ENCODE measurements at regions not wholly inside any gene's neighbourhood (a gene's known extent, or its start where the extent isn't known, plus 50 kb on each side); places are given as distances from the start of the nearest gene placed in this dataset.

GRCh38 chr13:78028960-78029359, 110.3 kb upstream of the EDNRB start:
- peaks cover 8% of the 10 kb centered on the region for H3K27me3 Mint-ChIP-seq (ENCODE audit: unreplicated experiment)
- peaks cover 8% of the 10 kb centered on the region for H3K9me3 Mint-ChIP-seq (ENCODE audit: unreplicated experiment)
- no peaks in the 10 kb centered on the region for H3K36me3 Mint-ChIP-seq (ENCODE audit: unreplicated experiment)
- no peaks in the 10 kb centered on the region for H3K4me1 Mint-ChIP-seq (ENCODE audit: unreplicated experiment)
- no peak overlapping the region for H3K27ac Mint-ChIP-seq (ENCODE audit: unreplicated experiment)
- DNase-seq (ENCODE audit: extremely low spot score, unreplicated experiment), result no peak
- no peak overlapping the region for H3K4me3 Mint-ChIP-seq (ENCODE audit: unreplicated experiment)
- no peak for TF ChIP-seq CTCF (IDR thresholded peaks at IDR 0.05)

GRCh38 chr13:78024996-78025395, 106.4 kb upstream of the EDNRB start:
- Mint-ChIP-seq H3K9me3 (ENCODE audit: unreplicated experiment) (peaks cover 8% of the 10 kb centered on the region), H3K4me1 (ENCODE audit: unreplicated experiment) (peaks cover 3% of the 10 kb centered on the region), H3K27me3 (ENCODE audit: unreplicated experiment) (peaks cover 3% of the 10 kb centered on the region), H3K36me3 (ENCODE audit: unreplicated experiment) (no peaks in the 10 kb centered on the region), H3K4me3 (ENCODE audit: unreplicated experiment) (no peak overlapping the region), H3K27ac (ENCODE audit: unreplicated experiment) (no peak overlapping the region)
- no peak for DNase-seq (ENCODE audit: extremely low spot score, unreplicated experiment)
- TF ChIP-seq CTCF (IDR thresholded peaks at IDR 0.05), result no peak

GRCh38 chr13:78022164-78022877, 103.7 kb upstream of the EDNRB start:
- no peak for DNase-seq (ENCODE audit: extremely low spot score, unreplicated experiment)
- H3K27ac Mint-ChIP-seq (ENCODE audit: unreplicated experiment), result no peak overlapping the region
- H3K36me3 Mint-ChIP-seq (ENCODE audit: unreplicated experiment), result no peaks in the 10 kb centered on the region

GRCh38 chr13:78020861-78021260, 102.2 kb upstream of the EDNRB start:
- H3K27me3 Mint-ChIP-seq (ENCODE audit: unreplicated experiment), result no peaks in the 10 kb centered on the region
- H3K4me3 Mint-ChIP-seq (ENCODE audit: unreplicated experiment), result no peak overlapping the region
- no peak for TF ChIP-seq CTCF (IDR thresholded peaks at IDR 0.05)
- peaks cover 3% of the 10 kb centered on the region for H3K4me1 Mint-ChIP-seq (ENCODE audit: unreplicated experiment)
- H3K27ac Mint-ChIP-seq (ENCODE audit: unreplicated experiment), result no peak overlapping the region
- H3K9me3 Mint-ChIP-seq (ENCODE audit: unreplicated experiment), result peaks cover 23% of the 10 kb centered on the region
- DNase-seq (ENCODE audit: extremely low spot score, unreplicated experiment), result no peak
- H3K36me3 Mint-ChIP-seq (ENCODE audit: unreplicated experiment), result no peaks in the 10 kb centered on the region

More at GRCh38 chr13:78022164-78022877, 103.7 kb upstream of the EDNRB start:
- Mint-ChIP-seq H3K9me3 (ENCODE audit: unreplicated experiment) (peaks cover 15% of the 10 kb centered on the region), H3K27me3 (ENCODE audit: unreplicated experiment) (peaks cover 2% of the 10 kb centered on the region), H3K4me1 (ENCODE audit: unreplicated experiment) (peaks cover 3% of the 10 kb centered on the region), H3K4me3 (ENCODE audit: unreplicated experiment) (no peak overlapping the region)
- no peak for TF ChIP-seq CTCF (IDR thresholded peaks at IDR 0.05)

GRCh38 chr13:78015782-78016181, 97.2 kb upstream of the EDNRB start:
- H3K4me1 Mint-ChIP-seq (ENCODE audit: unreplicated experiment), result no peaks in the 10 kb centered on the region
- no peak for TF ChIP-seq CTCF (IDR thresholded peaks at IDR 0.05)
- no peak overlapping the region for H3K27ac Mint-ChIP-seq (ENCODE audit: unreplicated experiment)
- H3K36me3 Mint-ChIP-seq (ENCODE audit: unreplicated experiment), result no peaks in the 10 kb centered on the region
- no peaks in the 10 kb centered on the region for H3K27me3 Mint-ChIP-seq (ENCODE audit: unreplicated experiment)
- DNase-seq (ENCODE audit: extremely low spot score, unreplicated experiment), result no peak
- H3K9me3 Mint-ChIP-seq (ENCODE audit: unreplicated experiment), result peaks cover 15% of the 10 kb centered on the region
- H3K4me3 Mint-ChIP-seq (ENCODE audit: unreplicated experiment), result no peak overlapping the region
